BE2C (cell line): ENCODE measurements at regions not wholly inside any gene's neighbourhood (a gene's known extent, or its start where the extent isn't known, plus 50 kb on each side); places are given as distances from the start of the nearest gene placed in this dataset.
"Not testable (repeated sequence)": the region's sequence is repeated elsewhere in the genome, so short reads cannot be mapped to it uniquely, and the experiment has no call there.

Experiments
- DNase-seq: peaks from one replicate; pipeline ENCODE4 v3.0.0-alpha.2; 2020
- H3K27me3 ChIP-seq: fragments of 250-450 bp; sonication (Bioruptor Pico); 2 replicates; pipeline ENCODE4 v1.5.1; 2020; ENCODE audit warnings: mild to moderate bottlenecking
- H3K36me3 ChIP-seq: fragments of 250-450 bp; sonication (Bioruptor Pico); 2 replicates; pipeline ENCODE4 v1.5.1; 2020; ENCODE audit warnings: mild to moderate bottlenecking
- H3K4me1 ChIP-seq: fragments of 250-450 bp; sonication (Bioruptor Pico); 2 replicates; pipeline ENCODE4 v1.5.1; 2020
- H3K4me3 ChIP-seq: 2 replicates; pipeline ENCODE4 v1.5.1; 2011; ENCODE audit warnings: low read depth, low read length
- H3K9me3 ChIP-seq: fragments of 250-450 bp; sonication (Bioruptor Pico); 2 replicates; pipeline ENCODE4 v1.5.1; 2020
- TF ChIP-seq, protein P1 (sequence below): IDR thresholded peaks from 2 replicates; pipeline ENCODE4 v1.5.1; 2012; ENCODE audit warnings: mild to moderate bottlenecking, low read depth, low read length

DNA sequence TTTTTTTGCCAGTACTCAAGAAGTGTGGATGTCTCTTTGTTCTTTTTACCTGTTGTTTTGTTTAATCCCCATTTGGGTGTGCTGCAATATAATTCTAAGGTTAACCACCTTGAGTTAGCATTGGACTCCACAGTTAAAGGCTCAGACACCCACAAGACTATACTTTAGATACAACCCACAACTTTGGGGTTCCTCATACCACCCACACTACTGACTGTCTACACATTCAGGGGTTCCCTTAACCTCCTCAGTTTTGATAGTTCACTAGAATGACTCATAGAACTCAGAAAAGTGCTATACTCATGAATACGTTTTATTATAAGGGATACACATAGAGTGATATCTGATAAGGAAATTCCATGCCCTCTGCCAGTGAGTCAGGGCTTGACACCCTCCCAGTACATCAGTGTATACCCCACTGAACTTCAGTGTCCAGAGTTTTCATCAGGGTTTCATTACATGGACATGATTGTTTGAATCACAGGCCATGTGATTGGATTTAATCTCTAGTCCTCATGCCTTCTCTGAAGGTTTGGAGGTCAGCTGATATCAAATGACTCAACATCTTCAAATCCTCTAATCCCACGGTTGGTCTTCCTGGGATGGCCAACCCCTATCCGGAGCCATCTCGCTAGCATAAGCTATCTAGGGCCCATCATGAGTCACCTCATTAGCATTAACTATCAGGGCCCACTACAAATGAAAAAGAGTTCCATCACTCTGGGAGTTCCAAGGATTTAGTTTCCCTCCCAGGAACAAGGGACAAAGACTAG is 357.7 kb upstream of the EMCN start:
- TF ChIP-seq, protein P1, sequence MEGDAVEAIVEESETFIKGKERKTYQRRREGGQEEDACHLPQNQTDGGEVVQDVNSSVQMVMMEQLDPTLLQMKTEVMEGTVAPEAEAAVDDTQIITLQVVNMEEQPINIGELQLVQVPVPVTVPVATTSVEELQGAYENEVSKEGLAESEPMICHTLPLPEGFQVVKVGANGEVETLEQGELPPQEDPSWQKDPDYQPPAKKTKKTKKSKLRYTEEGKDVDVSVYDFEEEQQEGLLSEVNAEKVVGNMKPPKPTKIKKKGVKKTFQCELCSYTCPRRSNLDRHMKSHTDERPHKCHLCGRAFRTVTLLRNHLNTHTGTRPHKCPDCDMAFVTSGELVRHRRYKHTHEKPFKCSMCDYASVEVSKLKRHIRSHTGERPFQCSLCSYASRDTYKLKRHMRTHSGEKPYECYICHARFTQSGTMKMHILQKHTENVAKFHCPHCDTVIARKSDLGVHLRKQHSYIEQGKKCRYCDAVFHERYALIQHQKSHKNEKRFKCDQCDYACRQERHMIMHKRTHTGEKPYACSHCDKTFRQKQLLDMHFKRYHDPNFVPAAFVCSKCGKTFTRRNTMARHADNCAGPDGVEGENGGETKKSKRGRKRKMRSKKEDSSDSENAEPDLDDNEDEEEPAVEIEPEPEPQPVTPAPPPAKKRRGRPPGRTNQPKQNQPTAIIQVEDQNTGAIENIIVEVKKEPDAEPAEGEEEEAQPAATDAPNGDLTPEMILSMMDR: no peak
- H3K4me3 ChIP-seq: no peak overlapping the region
- DNase-seq: no peak
- H3K9me3 ChIP-seq: no peaks in the 10 kb centered on the region
- H3K27me3 ChIP-seq: no peaks in the 10 kb centered on the region
- H3K36me3 ChIP-seq: no peaks in the 10 kb centered on the region
- H3K4me1 ChIP-seq: no peaks in the 10 kb centered on the region

DNA sequence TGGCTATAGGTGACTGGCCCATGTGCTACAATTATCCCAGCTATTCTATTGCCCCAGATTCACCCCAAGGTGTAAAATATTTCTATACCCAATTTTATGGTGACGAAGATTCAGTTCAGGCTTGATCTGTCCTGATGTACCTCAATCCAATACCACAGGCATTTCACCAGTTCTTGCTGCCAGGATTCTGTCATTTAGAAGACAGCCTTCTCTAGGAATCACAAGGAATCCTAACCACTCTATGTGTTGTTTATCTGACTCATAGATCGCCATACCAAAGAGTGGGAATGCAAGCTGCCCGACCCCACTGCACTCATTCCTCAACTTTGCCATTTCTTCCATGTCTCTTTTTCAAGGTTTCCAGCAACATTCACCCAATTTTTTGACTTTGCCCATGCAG is 355.0 kb upstream of the EMCN start:
- H3K36me3 ChIP-seq: no peaks in the 10 kb centered on the region
- H3K9me3 ChIP-seq: no peaks in the 10 kb centered on the region
- no peak overlapping the region for H3K4me3 ChIP-seq
- H3K4me1 ChIP-seq: no peaks in the 10 kb centered on the region
- no peak for DNase-seq
- TF ChIP-seq, protein P1: no peak
- no peaks in the 10 kb centered on the region for H3K27me3 ChIP-seq

DNA sequence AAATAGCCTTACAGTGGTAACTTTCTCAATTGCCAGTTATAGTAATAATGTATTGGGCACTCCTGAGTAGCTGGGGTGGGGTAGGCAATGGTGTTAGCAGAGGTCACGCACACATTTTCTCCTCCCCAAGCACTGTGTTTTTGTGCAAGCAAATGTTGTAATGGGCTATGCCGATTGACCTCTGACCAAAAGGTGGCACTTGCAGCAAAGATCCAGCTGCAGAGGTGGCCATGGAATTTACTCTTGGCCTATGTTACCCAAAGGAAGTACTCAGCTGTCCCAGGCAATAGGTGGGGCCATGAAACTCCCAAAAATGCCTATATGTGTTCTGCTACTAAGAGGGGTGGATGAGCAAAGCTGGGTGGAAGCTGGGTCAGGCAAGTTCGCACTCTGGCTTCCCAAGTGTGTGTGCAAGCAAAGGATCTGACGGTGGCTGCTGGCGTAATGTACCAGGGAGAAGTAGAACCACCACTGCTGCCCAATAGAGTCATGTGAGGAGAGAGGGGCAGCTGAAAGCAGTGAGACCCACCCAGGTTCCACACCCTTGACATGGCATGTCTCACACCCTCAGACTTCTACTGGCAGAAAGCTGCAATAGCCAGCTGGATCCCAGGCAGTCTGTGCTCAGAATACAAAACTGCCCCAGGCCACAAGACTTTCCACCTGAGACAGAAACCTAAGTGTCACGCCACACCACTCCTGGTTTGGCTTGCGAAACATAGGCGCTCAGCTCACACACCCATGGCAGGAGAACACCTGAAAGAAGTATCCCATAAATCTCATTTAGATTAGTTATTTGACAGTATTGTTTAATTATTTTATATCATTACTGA is 353.3 kb upstream of the EMCN start:
- Histone ChIP-seq H3K27me3 (no peaks in the 10 kb centered on the region), H3K36me3 (no peaks in the 10 kb centered on the region), H3K9me3 (no peaks in the 10 kb centered on the region), H3K4me1 (no peaks in the 10 kb centered on the region), H3K4me3 (no peak overlapping the region)
- TF ChIP-seq, protein P1: no peak
- no peak for DNase-seq

DNA sequence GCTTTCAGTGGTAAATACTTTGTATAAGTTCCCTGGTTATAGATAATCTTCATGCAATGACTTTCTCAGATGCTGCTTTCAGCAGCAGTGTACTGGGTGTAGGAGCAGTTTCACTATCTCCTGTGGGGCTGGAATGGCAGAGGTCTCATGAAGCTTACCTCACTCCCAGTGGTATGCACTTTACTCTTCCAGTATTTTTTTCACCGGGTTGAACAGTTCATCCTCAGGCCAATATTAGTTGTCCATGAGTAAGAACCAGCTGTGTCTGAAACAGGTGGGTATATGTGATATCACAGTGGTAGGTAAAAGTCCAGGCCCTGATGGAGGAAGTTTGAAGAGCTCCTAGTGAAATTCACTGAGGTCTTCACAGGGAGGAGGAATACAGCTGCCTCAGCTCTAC is 351.5 kb upstream of the EMCN start:
- no peaks in the 10 kb centered on the region for H3K9me3 ChIP-seq

DNA sequence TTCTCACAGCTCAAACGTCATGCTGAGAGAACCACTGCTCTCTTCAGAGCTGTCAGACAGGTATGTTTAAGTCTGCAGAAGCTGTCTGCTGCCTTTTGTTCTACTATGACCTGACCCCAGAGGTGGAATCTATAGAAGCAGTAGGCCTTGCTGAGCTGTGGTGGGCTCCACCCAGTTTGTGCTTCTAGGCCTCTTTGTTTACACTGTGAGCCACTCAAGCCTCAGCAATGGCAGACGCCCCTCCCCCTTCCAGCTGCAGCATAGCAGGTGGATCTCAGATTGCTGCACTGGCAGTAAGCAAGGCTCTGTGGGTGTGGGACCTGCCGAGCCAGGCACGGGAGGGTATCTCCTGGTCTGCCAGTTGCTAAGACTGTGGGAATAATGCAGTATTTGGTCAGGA is 350.5 kb upstream of the EMCN start:
- H3K4me3 ChIP-seq, H3K27me3 ChIP-seq, DNase-seq, H3K4me1 ChIP-seq, H3K36me3 ChIP-seq, H3K9me3 ChIP-seq: not testable (repeated sequence)

More for the DNA sequence above, 351.5 kb upstream of the EMCN start:
- DNase-seq: no peak
- no peak overlapping the region for H3K4me3 ChIP-seq
- TF ChIP-seq, protein P1: no peak
- no peaks in the 10 kb centered on the region for H3K4me1 ChIP-seq
- no peaks in the 10 kb centered on the region for H3K27me3 ChIP-seq
- no peaks in the 10 kb centered on the region for H3K36me3 ChIP-seq

DNA sequence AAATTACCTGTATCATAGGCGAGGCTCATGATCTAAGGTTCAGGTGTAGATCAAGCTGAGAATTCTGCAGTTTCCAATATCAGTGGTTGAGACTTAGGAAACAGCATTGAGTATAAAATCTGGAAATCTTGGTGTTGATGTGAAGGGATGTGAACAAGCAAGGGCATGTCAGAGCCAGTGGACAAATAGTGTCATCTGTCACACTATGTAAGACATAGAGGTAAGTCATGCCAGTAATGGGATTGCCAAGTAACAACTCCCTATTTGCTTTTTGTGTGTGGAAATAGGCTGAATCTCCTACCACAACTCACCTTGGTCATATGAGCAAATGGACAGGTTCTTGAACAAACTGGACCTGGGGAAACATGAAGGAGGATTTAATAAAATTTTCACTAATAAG is 334.5 kb upstream of the EMCN start:
- Histone ChIP-seq H3K4me1 (no peaks in the 10 kb centered on the region), H3K27me3 (no peaks in the 10 kb centered on the region), H3K36me3 (no peaks in the 10 kb centered on the region), H3K9me3 (no peaks in the 10 kb centered on the region), H3K4me3 (no peak overlapping the region)
- TF ChIP-seq, protein P1: no peak
- no peak for DNase-seq
